ENCODE measurements at regions not wholly inside any gene's neighbourhood (a gene's known extent, or its start where the extent isn't known, plus 50 kb on each side); places are given as distances from the start of the nearest gene placed in this dataset.

DNA sequence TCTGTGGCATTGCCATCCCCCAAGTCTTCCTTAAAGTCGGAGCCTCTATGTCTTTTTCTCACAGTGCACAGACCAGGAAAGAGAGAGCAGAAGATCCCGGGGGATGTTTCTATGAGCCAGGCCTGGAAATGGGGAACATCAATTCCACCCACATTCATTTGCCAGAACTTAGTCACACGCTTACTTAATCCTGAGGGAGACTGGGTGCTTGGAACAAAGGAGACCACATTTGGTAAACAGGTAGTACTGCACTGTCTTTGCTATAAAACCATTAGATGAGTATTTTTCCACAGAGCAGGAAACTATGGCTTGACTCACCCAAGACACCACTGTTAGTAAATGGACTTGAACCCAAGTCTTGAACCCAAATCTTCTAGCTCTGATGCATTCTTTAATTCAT, 60.7 kb upstream of the CTTNBP2NL start:
- H3K4me3 Mint-ChIP-seq = no peak overlapping the region
- no peak overlapping the region for H3K27ac Mint-ChIP-seq
- H3K4me1 Mint-ChIP-seq = peaks cover 6 to 7% of the 10 kb centered on the region in 2 donors
- H3K27me3 Mint-ChIP-seq = peaks cover 38 to 67% of the 10 kb centered on the region in 2 donors
- peaks cover 4 to 5% of the 10 kb centered on the region in 2 donors for H3K9me3 Mint-ChIP-seq
- DNase-seq = no peak
- ATAC-seq (replicated peaks) = no peak
- H3K36me3 Mint-ChIP-seq = no peaks in the 10 kb centered on the region

DNA sequence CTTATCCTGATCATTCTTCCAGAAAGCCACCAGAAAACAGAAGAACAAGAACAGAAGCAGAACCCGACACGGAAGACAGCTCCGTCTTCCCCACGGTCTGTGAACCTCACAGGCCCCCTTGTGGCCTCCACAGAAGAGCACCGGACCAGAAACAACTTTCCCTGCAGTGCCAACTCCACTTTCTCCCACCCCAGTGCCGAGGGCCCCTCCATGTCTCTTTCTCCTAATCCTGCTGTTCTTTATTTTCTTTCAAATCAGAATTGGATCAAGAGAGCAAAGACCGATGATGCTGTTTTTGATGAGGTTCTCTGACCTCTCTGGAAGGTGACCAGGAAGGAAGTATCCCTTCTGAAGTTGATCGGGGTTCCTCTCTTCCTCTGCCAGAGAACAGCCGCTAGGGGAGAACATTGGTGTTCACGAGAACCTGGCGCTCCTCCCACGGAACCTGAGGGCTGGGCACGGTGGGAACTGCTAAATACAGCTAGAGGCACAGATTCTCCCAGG, 58.9 kb upstream of the CTTNBP2NL start:
- ATAC-seq (replicated peaks) = peak; percentile 34 to 52
- no peaks in the 10 kb centered on the region for H3K36me3 Mint-ChIP-seq
- no peak overlapping the region for H3K4me3 Mint-ChIP-seq

DNA sequence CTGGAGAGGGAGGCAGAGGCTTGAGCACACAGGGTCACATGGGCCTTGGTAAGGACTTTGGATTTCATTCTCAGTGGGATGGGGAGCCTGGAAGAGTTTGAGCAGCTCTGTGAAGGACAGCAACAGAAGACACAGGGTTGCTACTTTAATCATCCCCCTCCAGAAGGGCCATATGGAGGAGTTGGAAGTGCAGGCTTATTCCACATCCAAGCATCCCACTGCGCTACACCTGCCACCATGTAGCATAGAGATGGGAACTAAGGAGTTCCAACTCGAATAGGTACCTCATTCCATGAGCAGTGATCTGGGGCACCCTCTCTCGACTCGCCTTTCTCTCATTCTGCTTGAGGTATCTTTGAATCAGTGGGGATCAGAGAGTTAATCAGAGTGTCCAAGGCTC, 54.0 kb upstream of the CTTNBP2NL start:
- no peak for DNase-seq
- Mint-ChIP-seq H3K4me1 (peaks cover 11 to 16% of the 10 kb centered on the region in 2 donors), H3K27ac (no peak overlapping the region), H3K4me3 (no peak overlapping the region), H3K27me3 (peaks cover 39 to 53% of the 10 kb centered on the region in 2 donors), H3K9me3 (peaks cover 4 to 5% of the 10 kb centered on the region in 2 donors), H3K36me3 (no peaks in the 10 kb centered on the region)
- ATAC-seq (replicated peaks) = no peak

More for the DNA sequence above, 58.9 kb upstream of the CTTNBP2NL start:
- Mint-ChIP-seq H3K4me1 (peaks cover 6 to 7% of the 10 kb centered on the region in 2 donors), H3K27me3 (peaks cover 46 to 76% of the 10 kb centered on the region in 2 donors), H3K9me3 (peaks cover 4 to 5% of the 10 kb centered on the region in 2 donors), H3K27ac (no peak overlapping the region)
- no peak for DNase-seq

DNA sequence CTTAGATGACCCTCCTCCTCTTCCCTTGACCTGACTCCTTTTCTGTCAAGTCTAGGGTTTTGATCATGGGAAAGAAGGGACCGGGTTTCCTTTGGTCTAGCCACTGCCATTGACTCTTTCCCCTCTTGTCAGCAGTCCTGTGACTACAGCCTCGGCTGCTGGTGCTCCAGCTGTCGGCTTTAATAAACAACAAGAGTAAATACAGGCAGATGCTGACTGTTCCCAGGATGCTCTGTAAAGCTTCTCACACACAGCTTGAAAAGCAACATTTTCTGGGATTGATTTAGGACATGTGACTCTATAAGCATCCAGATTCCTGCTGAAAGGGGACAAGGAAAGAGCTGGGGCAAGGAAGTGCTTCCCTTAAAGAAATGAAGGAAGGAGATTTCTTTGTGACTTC, 53.5 kb upstream of the CTTNBP2NL start:
- peaks cover 36 to 49% of the 10 kb centered on the region in 2 donors for H3K27me3 Mint-ChIP-seq

DNA sequence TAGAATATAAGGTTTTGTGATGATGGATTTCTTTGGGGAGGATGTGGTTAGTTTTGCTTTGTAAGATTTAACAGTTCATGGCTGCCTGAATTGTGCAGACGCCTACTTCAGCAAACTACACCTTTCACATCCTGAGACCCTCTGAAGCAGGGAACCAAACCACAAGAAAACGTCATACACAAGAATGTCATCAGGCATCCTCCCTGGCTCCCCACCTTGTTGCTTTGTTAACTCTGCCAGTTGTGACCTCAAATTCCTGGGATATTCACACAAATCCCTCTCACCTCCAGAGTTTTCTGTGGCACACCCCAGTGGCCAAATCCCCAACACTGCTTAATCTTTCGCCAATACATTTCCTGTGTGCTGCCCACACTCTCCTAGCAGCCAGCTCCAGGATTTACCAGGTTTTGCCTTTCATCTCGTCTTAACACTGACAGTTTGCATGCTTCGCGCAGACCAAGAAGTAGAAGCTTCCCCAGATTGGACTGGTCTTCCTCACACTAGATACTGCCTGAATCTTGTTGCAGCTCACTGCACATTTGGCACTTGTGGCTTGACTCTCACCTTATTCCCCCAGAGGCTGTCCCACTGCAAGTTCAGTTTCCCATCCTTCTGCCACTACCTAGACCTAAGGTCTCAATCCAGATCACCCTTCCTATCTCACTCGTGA, 51.1 kb upstream of the CTTNBP2NL start:
- Mint-ChIP-seq H3K27me3 (peaks cover 28 to 33% of the 10 kb centered on the region in 2 donors), H3K4me3 (no peak overlapping the region), H3K36me3 (peaks cover 0 to 3% of the 10 kb centered on the region in 2 donors), H3K9me3 (peaks cover 4 to 6% of the 10 kb centered on the region in 2 donors), H3K4me1 (peaks cover 8 to 13% of the 10 kb centered on the region in 2 donors), H3K27ac (no peak overlapping the region)
- ATAC-seq (replicated peaks) (peak; percentile 71 to 81), DNase-seq (no peak)

More for the DNA sequence above, 53.5 kb upstream of the CTTNBP2NL start:
- H3K36me3 Mint-ChIP-seq = no peaks in the 10 kb centered on the region
- DNase-seq = no peak
- H3K4me1 Mint-ChIP-seq = peaks cover 8 to 13% of the 10 kb centered on the region in 2 donors
- H3K4me3 Mint-ChIP-seq = no peak overlapping the region
- no peak for ATAC-seq (replicated peaks)
- H3K9me3 Mint-ChIP-seq = peaks cover 4 to 5% of the 10 kb centered on the region in 2 donors
- no peak overlapping the region for H3K27ac Mint-ChIP-seq

Data from stimulated activated naive B cell treated with anti-CD40 and anti-IgM and Interleukin-4, amounts not matched to agents 10 μg/mL and 1 μg/mL and 100 μg/mL, for 72 hours (primary cell).